Stimulated activated CD8-positive, alpha-beta memory T cell treated with anti-CD3 and anti-CD28 coated beads, Interleukin-15, amount 100 ng/mL, for 24 hours (primary cell): ENCODE measurements at regions not wholly inside any gene's neighbourhood (a gene's known extent, or its start where the extent isn't known, plus 50 kb on each side); places are given as distances from the start of the nearest gene placed in this dataset.
"Not testable (repeated sequence)": the region's sequence is repeated elsewhere in the genome, so short reads cannot be mapped to it uniquely, and the experiment has no call there.

Experiments used
- DNase-seq: peaks from one replicate; pipeline ENCODE4 v3.0.0-alpha.2; 2020; ENCODE audit warnings: low read depth

GRCh38 chr22:23500508-23501260 is 79.4 kb downstream of the IGLL1 start:
- DNase-seq = no peak

DNA sequence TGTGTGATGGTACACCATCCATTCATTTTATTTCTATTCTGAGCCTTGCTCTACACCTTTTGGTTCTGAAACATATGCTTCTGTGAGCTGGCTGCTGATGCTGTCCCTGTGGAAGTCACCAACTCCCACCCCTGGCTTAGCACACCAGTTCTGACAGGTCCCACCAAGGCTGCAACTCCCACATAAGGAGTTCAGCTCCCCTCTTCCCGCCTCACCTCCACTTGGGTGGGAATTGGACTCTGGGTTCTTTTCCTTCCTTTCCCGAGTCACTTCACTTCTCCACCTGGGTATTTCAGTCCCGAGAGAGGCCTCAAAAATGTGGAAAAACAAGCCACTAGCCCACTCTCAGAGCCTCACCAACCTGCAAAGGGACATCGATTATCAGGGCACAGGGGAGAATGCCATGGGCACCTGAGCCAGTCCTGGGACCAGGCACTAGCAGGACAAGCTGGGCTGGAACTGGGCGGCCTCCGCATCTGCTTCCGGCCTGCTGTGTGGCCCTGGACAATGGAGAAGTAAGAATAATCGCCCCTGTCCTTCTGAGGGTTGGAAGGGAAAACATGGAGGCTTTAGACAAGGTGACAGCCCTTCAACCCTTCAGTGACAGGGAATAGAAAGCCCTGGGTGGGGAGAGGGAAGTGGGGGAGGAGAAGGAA is 80.1 kb downstream of the IGLL1 start:
- DNase-seq = no peak

GRCh38 chr22:23498811-23499798 is 81.0 kb downstream of the IGLL1 start:
- DNase-seq = no peak

GRCh38 chr22:23497889-23498288 is 82.2 kb downstream of the IGLL1 start:
- DNase-seq = not testable (repeated sequence)

GRCh38 chr22:23497016-23497885 is 82.8 kb downstream of the IGLL1 start:
- DNase-seq = no peak

DNA sequence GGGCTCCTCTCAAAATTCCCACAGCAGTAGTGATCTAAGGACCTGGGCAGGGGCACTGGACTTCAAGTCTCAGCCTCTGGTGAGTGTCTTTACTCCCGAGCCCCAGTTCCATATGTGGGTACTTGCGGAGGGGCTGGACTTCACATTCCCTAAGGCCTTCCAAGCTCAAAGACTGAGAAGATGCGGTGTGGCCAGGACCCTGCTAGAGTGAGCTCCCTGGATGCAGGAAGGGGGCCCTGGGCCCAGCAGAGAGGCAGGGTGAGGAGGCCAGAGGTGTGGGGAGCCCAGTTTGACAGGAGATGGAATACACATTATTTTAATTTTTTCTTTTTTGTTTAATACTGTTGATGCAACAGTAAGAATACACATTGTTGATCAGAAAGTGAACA is 83.7 kb downstream of the IGLL1 start:
- no peak for DNase-seq

GRCh38 chr22:23495614-23496444 is 84.3 kb downstream of the IGLL1 start:
- DNase-seq = no peak

GRCh38 chr22:23494930-23495266 is 85.2 kb downstream of the IGLL1 start:
- DNase-seq = no peak

- no peak for DNase-seq
Observed at GRCh38 chr22:23485490-23485889, 94.6 kb downstream of the IGLL1 start.

GRCh38 chr22:23484651-23485050 is 95.4 kb downstream of the IGLL1 start:
- no peak for DNase-seq

DNA sequence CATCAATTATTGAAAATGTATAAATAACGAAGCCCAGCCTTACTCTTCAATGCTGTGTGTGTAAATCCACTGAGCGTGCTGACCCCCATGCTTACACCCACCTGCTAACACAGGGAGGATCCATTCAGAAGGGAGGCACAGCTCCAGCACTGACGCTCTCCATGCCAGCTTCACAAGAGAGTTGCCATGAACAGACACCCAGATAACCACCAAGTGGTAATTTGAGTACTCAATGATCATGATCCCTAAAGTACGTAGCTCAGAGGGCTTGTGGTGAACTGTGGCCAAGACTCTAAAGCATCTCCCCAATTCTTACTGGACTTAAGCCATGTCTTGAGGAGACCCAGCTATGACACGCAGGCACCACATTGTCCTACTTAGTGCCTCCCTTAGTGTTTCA is 98.7 kb downstream of the IGLL1 start:
- no peak for DNase-seq

- no peak for DNase-seq
Observed at GRCh38 chr22:23478175-23478574, 101.9 kb downstream of the IGLL1 start.

GRCh38 chr22:23474531-23474930 is 105.6 kb downstream of the IGLL1 start:
- not testable (repeated sequence) for DNase-seq

- DNase-seq = no peak
Observed at GRCh38 chr22:23473901-23474300, 106.2 kb downstream of the IGLL1 start.

GRCh38 chr22:23472376-23472775 is 107.7 kb downstream of the IGLL1 start:
- not testable (repeated sequence) for DNase-seq

- no peak for DNase-seq
Observed at GRCh38 chr22:23471698-23472097, 108.4 kb downstream of the IGLL1 start.

GRCh38 chr22:23470811-23471389 is 109.2 kb downstream of the IGLL1 start:
- no peak for DNase-seq

- DNase-seq = no peak
Observed at GRCh38 chr22:23467721-23468294, 112.3 kb downstream of the IGLL1 start.

GRCh38 chr22:23466351-23466750 is 113.7 kb downstream of the IGLL1 start:
- no peak for DNase-seq

DNA sequence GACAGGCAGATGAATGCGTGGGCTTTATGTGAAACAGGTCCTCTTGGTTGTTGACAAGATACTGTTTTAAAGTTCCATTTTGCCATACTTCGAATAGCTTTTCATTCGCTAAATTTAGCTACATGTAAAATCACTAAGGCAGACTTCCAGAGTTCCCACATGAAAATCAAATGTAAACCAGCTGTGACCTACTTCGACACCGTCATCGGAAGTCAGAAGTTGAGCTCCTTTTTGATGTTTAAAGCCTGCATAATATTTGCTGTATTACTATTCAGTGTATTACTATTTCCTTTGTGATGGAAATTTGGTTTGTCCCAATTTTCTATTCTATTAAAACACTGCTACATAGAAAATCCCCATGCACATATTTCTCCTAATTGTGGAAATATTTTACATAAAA is 115.3 kb downstream of the IGLL1 start:
- not testable (repeated sequence) for DNase-seq
